T-helper 1 cell treated with Interleukin-12 subunit alpha and Interleukin-12 subunit beta and Interleukin-4 antibody, amounts not matched to agents 30 μg/mL and 1 μg/mL, for 36 hours (primary cell): ENCODE measurements at regions not wholly inside any gene's neighbourhood (a gene's known extent, or its start where the extent isn't known, plus 50 kb on each side); places are given as distances from the start of the nearest gene placed in this dataset.
"Not testable (repeated sequence)": the region's sequence is repeated elsewhere in the genome, so short reads cannot be mapped to it uniquely, and the experiment has no call there.

Experiments used
- H3K27ac Mint-ChIP-seq: one replicate; pipeline ENCODE4 v1.8.0; 2021; ENCODE audit warnings: mild to moderate bottlenecking, mixed read lengths
- H3K27me3 Mint-ChIP-seq: one replicate; pipeline ENCODE4 v1.8.0; 2021; ENCODE audit warnings: low read depth, mixed read lengths
- H3K36me3 Mint-ChIP-seq: one replicate; pipeline ENCODE4 v1.8.0; 2021; ENCODE audit warnings: low read depth, mixed read lengths
- H3K4me1 Mint-ChIP-seq: one replicate; pipeline ENCODE4 v1.8.0; 2021; ENCODE audit warnings: low read depth, mixed read lengths
- H3K4me3 Mint-ChIP-seq: one replicate; pipeline ENCODE4 v1.8.0; 2021; ENCODE audit warnings: mild to moderate bottlenecking, moderate library complexity, mixed read lengths
- H3K9me3 Mint-ChIP-seq: one replicate; pipeline ENCODE4 v1.8.0; 2021; ENCODE audit warnings: mixed read lengths

DNA sequence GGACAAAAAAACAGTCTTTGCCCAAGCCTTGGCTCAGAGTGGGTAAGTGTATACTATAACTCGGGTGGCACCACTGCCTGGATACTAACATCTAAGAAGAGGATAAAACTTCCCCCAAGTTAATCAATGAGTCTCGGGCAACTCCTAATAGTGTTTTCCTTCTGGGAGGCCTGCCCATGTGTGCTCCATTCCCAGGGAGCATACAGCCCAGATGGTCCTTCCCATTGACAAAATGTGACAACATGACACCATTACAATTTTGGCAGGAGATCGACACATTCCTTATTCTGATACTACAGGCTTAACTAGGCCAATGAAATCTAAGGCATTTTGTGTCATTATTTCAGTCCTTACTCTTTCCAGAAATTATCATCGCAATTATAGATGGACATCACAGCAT is 52.7 kb upstream of the CRIM1 start:
- H3K36me3 Mint-ChIP-seq: no peaks in the 10 kb centered on the region
- peaks cover 9% of the 10 kb centered on the region for H3K27me3 Mint-ChIP-seq
- H3K9me3 Mint-ChIP-seq: peaks cover 15% of the 10 kb centered on the region
- no peak overlapping the region for H3K27ac Mint-ChIP-seq
- H3K4me1 Mint-ChIP-seq: peaks cover 2% of the 10 kb centered on the region
- H3K4me3 Mint-ChIP-seq: no peak overlapping the region

DNA sequence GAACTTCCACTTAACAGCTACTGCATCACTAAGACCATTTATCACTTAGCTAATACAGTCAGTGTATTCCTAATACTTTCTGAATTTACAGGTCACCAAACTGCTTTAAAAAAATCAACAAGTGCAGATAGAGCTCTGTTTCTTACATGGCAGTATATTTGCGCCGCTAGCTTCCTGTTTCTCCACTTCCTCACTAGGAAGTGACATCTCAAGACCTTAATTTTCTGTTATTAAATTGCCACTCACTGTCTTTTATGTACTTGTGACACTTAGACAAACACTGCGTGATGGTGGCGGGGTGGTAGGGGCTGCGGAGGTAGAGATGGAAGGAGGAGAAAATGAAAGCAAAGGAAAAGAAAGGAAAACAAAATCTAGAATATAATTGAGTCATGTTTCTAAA is 53.7 kb upstream of the CRIM1 start:
- Mint-ChIP-seq H3K27me3 (peaks cover 9% of the 10 kb centered on the region), H3K27ac (no peak overlapping the region), H3K4me3 (no peak overlapping the region)

GRCh38 chr2:36300697-36301096 is 54.9 kb upstream of the CRIM1 start:
- Mint-ChIP-seq H3K4me1 (peaks cover 2% of the 10 kb centered on the region), H3K36me3 (peaks cover 2% of the 10 kb centered on the region), H3K9me3 (peaks cover 18% of the 10 kb centered on the region), H3K27ac (no peak overlapping the region), H3K27me3 (peaks cover 9% of the 10 kb centered on the region), H3K4me3 (no peak overlapping the region)

More for the DNA sequence above, 53.7 kb upstream of the CRIM1 start:
- H3K9me3 Mint-ChIP-seq: peaks cover 14% of the 10 kb centered on the region
- peaks cover 2% of the 10 kb centered on the region for H3K4me1 Mint-ChIP-seq
- no peaks in the 10 kb centered on the region for H3K36me3 Mint-ChIP-seq

- Mint-ChIP-seq H3K27ac (no peak overlapping the region), H3K4me3 (no peak overlapping the region), H3K27me3 (no peaks in the 10 kb centered on the region), H3K4me1 (no peaks in the 10 kb centered on the region), H3K36me3 (peaks cover 2% of the 10 kb centered on the region), H3K9me3 (peaks cover 9% of the 10 kb centered on the region)
Observed at GRCh38 chr2:36296798-36297197, 58.8 kb upstream of the CRIM1 start.

GRCh38 chr2:36294316-36294721 is 61.3 kb upstream of the CRIM1 start:
- H3K4me1 Mint-ChIP-seq: no peaks in the 10 kb centered on the region
- peaks cover 4% of the 10 kb centered on the region for H3K9me3 Mint-ChIP-seq
- peaks cover 2% of the 10 kb centered on the region for H3K36me3 Mint-ChIP-seq
- no peak overlapping the region for H3K27ac Mint-ChIP-seq
- no peaks in the 10 kb centered on the region for H3K27me3 Mint-ChIP-seq
- no peak overlapping the region for H3K4me3 Mint-ChIP-seq

DNA sequence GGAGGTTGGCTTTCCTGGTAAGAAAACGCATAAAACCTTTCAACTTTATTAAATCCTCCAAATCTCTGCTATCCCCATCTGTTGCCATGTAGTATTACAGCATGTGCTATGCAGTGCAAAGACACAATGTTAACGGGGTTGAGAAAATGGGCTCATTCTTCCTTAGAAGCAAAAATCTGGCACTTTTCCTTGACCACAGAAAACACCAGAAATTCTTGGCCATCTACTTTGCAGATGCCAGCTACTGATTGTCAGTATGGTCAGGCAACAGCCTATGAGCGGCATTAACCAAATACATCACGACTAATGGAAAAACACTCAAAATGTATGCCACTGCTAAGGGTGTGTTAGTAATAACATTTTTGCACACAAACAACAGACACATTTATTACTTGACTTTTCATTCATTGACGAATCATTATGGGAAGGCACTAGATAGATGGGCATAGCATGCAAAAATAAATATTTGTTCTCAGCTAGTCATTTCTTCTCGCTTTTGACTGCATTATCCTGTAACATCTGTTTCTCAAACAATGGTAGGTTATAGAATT is 65.2 kb upstream of the CRIM1 start:
- Mint-ChIP-seq H3K4me3 (no peak overlapping the region), H3K36me3 (no peaks in the 10 kb centered on the region), H3K27ac (no peak overlapping the region), H3K9me3 (peaks cover 11% of the 10 kb centered on the region), H3K4me1 (no peaks in the 10 kb centered on the region), H3K27me3 (no peaks in the 10 kb centered on the region)

- peaks cover 14% of the 10 kb centered on the region for H3K9me3 Mint-ChIP-seq
- no peak overlapping the region for H3K4me3 Mint-ChIP-seq
- no peaks in the 10 kb centered on the region for H3K27me3 Mint-ChIP-seq
- H3K27ac Mint-ChIP-seq: no peak overlapping the region
- no peaks in the 10 kb centered on the region for H3K36me3 Mint-ChIP-seq
- no peaks in the 10 kb centered on the region for H3K4me1 Mint-ChIP-seq
Observed at GRCh38 chr2:36289731-36290130, 65.8 kb upstream of the CRIM1 start.

DNA sequence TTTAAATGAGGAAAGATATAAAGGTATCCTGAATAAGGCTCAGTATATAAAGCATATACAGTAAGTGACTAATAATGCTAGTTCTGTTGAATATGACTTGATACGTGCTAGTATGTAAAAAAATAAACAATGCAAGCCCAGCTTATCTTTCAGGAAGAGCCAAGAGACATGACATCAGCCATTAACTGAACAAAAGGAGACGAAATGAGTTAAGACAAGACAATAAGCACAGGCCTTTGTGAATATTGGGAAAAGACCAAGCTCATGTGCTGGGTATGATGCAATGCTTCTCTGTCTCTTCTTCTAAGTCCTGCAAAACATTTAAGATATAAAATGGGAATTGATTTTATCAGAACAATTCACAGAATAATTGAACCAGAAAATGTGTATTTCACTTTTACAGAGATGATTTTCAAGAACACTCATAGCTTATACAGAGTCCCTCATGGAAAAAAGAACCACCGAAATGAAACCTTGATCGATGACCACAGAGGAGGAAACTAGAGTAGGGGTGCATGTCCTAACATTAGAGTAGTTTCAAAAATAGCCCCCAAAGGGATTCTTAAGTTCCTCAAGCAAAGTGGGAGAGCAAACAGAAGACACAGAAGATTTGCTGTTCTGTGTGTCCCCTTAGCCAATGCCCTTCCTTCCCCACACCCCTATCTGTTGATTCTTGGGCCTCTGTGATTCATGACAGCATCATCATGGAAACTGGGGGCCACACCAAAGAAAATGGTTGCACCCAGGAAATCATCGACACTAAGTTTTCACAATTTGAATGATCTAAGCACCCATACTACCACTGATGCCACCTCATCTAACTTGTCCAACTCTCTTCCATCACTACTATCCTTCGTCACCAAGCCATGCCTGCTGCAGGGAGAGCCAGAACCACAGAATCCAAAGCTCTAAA is 68.0 kb upstream of the CRIM1 start:
- Mint-ChIP-seq H3K9me3 (peaks cover 21% of the 10 kb centered on the region), H3K4me3 (no peak overlapping the region), H3K4me1 (no peaks in the 10 kb centered on the region), H3K27me3 (no peaks in the 10 kb centered on the region), H3K27ac (no peak overlapping the region), H3K36me3 (no peaks in the 10 kb centered on the region)

DNA sequence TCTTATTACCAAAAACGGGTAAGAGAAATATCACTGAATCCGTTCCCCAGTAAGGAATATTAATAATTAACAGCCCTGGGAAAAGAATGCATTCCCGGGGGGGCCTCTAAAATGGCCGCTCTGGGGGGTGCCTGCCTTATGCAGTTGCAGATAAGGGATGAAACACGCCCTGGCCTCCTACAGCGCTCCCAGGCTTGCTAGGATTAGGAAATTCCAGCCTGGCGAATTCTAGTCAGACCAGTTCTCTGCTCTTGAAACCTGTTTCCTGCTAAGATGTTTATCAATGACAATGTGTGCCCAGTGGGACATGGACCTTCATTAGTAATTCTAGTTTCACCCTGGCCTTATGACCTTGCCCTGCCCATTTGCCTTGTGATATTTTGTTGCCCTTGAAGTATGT is 76.1 kb upstream of the CRIM1 start:
- not testable (repeated sequence) for H3K4me1 Mint-ChIP-seq, H3K27ac Mint-ChIP-seq, H3K4me3 Mint-ChIP-seq, H3K36me3 Mint-ChIP-seq, H3K27me3 Mint-ChIP-seq
- H3K9me3 Mint-ChIP-seq: peaks cover 29% of the 10 kb centered on the region

DNA sequence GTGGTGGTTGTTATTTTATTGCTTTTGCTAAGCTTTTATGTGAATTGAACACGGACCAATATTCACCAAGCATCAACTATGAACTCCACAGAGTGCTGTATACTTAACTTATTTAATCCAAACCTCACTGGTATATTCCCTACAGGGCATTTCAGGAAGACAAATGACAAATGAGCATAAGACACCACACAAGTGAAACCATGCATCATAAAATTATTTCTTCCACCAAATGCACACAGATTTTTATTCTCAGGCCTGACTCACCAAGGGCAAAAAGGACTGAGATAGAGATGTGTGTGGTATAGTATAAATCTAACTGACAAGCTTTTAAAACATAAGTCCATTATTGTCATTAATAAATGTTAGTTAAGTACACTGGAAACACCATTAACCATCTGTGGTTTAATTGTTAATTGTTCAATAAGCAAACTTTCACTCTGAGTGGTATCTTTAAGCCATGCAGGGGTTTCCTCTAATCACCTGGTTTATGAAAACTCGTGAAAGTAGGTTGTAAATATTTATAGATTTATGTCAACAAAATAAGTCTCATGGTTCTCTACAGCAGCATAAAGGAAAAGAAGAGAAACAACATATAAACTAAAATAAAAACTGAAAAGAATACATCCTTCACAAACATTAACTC is 77.6 kb upstream of the CRIM1 start:
- Mint-ChIP-seq H3K27ac (no peak overlapping the region), H3K36me3 (peaks cover 2% of the 10 kb centered on the region), H3K4me1 (peaks cover 5% of the 10 kb centered on the region), H3K4me3 (no peak overlapping the region), H3K9me3 (peaks cover 25% of the 10 kb centered on the region), H3K27me3 (peaks cover 6% of the 10 kb centered on the region)

DNA sequence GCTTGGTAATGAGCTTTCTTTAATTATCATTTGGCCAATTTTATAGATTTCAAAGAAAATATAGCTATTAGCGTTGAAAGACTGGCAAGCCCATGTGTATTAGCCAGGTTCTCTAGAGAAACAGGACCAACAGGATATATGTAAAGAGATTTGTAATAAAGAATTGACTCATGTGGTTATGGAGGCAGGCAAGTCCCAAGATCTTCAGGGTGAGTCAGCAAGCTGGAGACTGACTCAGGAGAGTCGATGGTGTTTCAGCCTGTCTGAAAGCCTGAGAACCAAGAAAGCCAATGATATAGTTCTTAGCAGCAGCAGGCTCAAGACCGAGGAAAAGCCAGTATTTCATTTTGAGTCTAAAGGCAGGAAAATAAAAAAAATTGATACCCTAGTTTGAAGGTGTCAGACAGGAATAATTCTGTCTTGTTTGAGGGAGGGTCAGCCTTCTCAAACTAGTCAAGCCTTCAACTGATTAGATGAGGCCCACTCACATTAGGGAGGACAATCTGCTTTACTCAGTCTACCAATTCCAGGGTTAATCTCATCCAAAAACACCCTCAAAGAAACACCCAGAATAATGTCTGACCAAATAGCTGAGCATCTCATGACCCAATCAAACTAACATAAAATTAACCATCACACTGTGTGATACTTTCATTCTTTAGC is 78.3 kb upstream of the CRIM1 start:
- H3K4me3 Mint-ChIP-seq: no peak overlapping the region
- H3K9me3 Mint-ChIP-seq: peaks cover 23% of the 10 kb centered on the region
- H3K27ac Mint-ChIP-seq: no peak overlapping the region
- H3K27me3 Mint-ChIP-seq: peaks cover 6% of the 10 kb centered on the region
- H3K4me1 Mint-ChIP-seq: peaks cover 5% of the 10 kb centered on the region
- peaks cover 2% of the 10 kb centered on the region for H3K36me3 Mint-ChIP-seq

DNA sequence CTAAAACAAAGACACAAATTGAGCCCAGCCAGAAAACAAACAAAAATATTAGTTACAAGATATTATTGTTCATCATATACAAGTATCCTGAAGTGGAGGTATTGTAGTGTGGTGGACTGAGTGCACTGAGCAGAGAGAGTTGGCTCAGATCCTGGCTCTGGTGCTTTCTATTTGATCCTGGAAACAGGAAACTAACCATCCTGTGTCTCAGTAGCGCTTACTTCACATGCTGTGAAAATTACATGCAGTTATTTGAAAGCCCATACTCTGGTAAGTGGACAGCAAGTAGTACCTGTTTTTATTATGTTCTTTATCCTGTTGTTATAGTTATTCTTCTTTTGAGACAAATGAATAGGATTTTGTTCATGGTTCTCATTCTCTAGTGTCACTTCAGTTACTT is 84.3 kb upstream of the CRIM1 start:
- Mint-ChIP-seq H3K27me3 (peaks cover 16% of the 10 kb centered on the region), H3K9me3 (peaks cover 26% of the 10 kb centered on the region), H3K36me3 (peaks cover 5% of the 10 kb centered on the region), H3K27ac (no peak overlapping the region), H3K4me1 (peaks cover 4% of the 10 kb centered on the region), H3K4me3 (no peak overlapping the region)

- H3K4me3 Mint-ChIP-seq: no peak overlapping the region
- peaks cover 4% of the 10 kb centered on the region for H3K4me1 Mint-ChIP-seq
- peaks cover 14% of the 10 kb centered on the region for H3K27me3 Mint-ChIP-seq
- no peak overlapping the region for H3K27ac Mint-ChIP-seq
- peaks cover 5% of the 10 kb centered on the region for H3K36me3 Mint-ChIP-seq
- peaks cover 25% of the 10 kb centered on the region for H3K9me3 Mint-ChIP-seq
Observed at GRCh38 chr2:36270758-36271157, 84.8 kb upstream of the CRIM1 start.

- peaks cover 4% of the 10 kb centered on the region for H3K4me1 Mint-ChIP-seq
- H3K27me3 Mint-ChIP-seq: peaks cover 16% of the 10 kb centered on the region
- H3K27ac Mint-ChIP-seq: no peak overlapping the region
- H3K9me3 Mint-ChIP-seq: peaks cover 22% of the 10 kb centered on the region
- no peak overlapping the region for H3K4me3 Mint-ChIP-seq
- peaks cover 5% of the 10 kb centered on the region for H3K36me3 Mint-ChIP-seq
Observed at GRCh38 chr2:36267194-36267593, 88.4 kb upstream of the CRIM1 start.
